OCI-LY7 (cell line): ENCODE measurements at regions not wholly inside any gene's neighbourhood (a gene's known extent, or its start where the extent isn't known, plus 50 kb on each side); places are given as distances from the start of the nearest gene placed in this dataset.

Source experiments
- BruUV-seq: library from RNA; stranded (reverse); fragments of 400-500 nt; replicated peaks from 2 replicates; lab custom pipeline; 2021; lab: Mats Ljungman, UMichigan
- CTCF ChIA-PET: fragments of 300-600 bp; sonication (Branson Sonifier 250); formaldehyde crosslinking; loops from one replicate; lab custom pipeline; 2022; ENCODE audit warnings: antibody characterized with exemption; ENCODE audit not compliant: unreplicated experiment; lab: Charles Lee
- POLR2A ChIA-PET: fragments of 300-600 bp; sonication (Branson Sonifier 250); formaldehyde crosslinking; loops from one replicate; lab custom pipeline; 2022; ENCODE audit warnings: antibody characterized with exemption; lab: Charles Lee
- DNase-seq: peaks from one replicate; pipeline ENCODE4 v3.0.0-alpha.2; 2015; ENCODE audit warnings: low spot score
- H2AFZ ChIP-seq: fragments of 200-600 bp; sonication (generic), shearing (Covaris generic); 2 replicates; pipeline ENCODE4 v1.6.1; 2014; ENCODE audit warnings: mild to moderate bottlenecking, antibody characterized with exemption, low read length, moderate library complexity
- H3K27ac ChIP-seq: fragments of 200-600 bp; sonication (generic); 2 replicates; pipeline ENCODE4 v1.5.1; 2014; ENCODE audit warnings: mixed run types, low read depth, mild to moderate bottlenecking, moderate library complexity, low read length, inconsistent platforms; ENCODE audit not compliant: poor library complexity, severe bottlenecking
- H3K36me3 ChIP-seq: fragments of 200-600 bp; sonication (generic); 2 replicates; pipeline ENCODE4 v1.6.1; 2014; ENCODE audit warnings: mild to moderate bottlenecking, antibody characterized with exemption, low read length, moderate library complexity, mixed read lengths; ENCODE audit not compliant: insufficient read depth
- H3K4me1 ChIP-seq: fragments of 200-600 bp; sonication (generic); 2 replicates; pipeline ENCODE4 v1.5.1; 2014; ENCODE audit warnings: mild to moderate bottlenecking, low read length; ENCODE audit not compliant: insufficient read depth, poor library complexity, severe bottlenecking
- H3K4me2 ChIP-seq: fragments of 200-600 bp; sonication (generic); 2 replicates; pipeline ENCODE4 v1.6.1; 2014; ENCODE audit warnings: mild to moderate bottlenecking, low read length
- H3K4me3 ChIP-seq: fragments of 200-600 bp; sonication (generic); 2 replicates; pipeline ENCODE4 v1.5.1; 2014; ENCODE audit warnings: mild to moderate bottlenecking, low read depth, low read length; ENCODE audit not compliant: poor library complexity, severe bottlenecking
- H3K79me2 ChIP-seq: fragments of 200-600 bp; sonication (generic); 2 replicates; pipeline ENCODE4 v1.6.1; 2016; ENCODE audit warnings: low read depth, mild to moderate bottlenecking, low read length, moderate library complexity, mixed read lengths; ENCODE audit not compliant: insufficient read depth
- H3K9me2 ChIP-seq: fragments of 200-600 bp; sonication (generic); 2 replicates; pipeline ENCODE4 v1.6.1; 2016; ENCODE audit warnings: mild to moderate bottlenecking, low read length, mixed read lengths; ENCODE audit not compliant: insufficient read depth
- H3K9me3 ChIP-seq: fragments of 200-600 bp; sonication (generic); 2 replicates; pipeline ENCODE4 v1.6.1; 2014; ENCODE audit warnings: mild to moderate bottlenecking, mixed run types, low read length, mixed read lengths
- H4K20me1 ChIP-seq: fragments of 200-600 bp; sonication (generic); 2 replicates; pipeline ENCODE4 v1.6.1; 2014; ENCODE audit warnings: mild to moderate bottlenecking, antibody characterized with exemption, low read length, moderate library complexity, mixed read lengths; ENCODE audit not compliant: insufficient read depth
- CTCF ChIP-seq: fragments of 200-600 bp; sonication (generic); conservative IDR thresholded peaks from 2 replicates; pipeline ENCODE4 v1.5.1; 2014; ENCODE audit warnings: mild to moderate bottlenecking, antibody characterized with exemption, low read length, moderate library complexity, mixed read lengths
- EZH2phosphoT487 ChIP-seq: fragments of 200-600 bp; sonication (generic); IDR thresholded peaks from 2 replicates; pipeline ENCODE4 v1.6.1; 2018; ENCODE audit warnings: low read depth, borderline replicate concordance, mild to moderate bottlenecking, mixed run types, antibody characterized with exemption, low read length, moderate library complexity, mixed read lengths
- intact Hi-C: fragments of 100-400 bp; cut with micrococcal nuclease; formaldehyde crosslinking; loops from one replicate; pipeline ENCODE4 v1.10.0; 2022; ENCODE audit not compliant: unreplicated experiment

DNA sequence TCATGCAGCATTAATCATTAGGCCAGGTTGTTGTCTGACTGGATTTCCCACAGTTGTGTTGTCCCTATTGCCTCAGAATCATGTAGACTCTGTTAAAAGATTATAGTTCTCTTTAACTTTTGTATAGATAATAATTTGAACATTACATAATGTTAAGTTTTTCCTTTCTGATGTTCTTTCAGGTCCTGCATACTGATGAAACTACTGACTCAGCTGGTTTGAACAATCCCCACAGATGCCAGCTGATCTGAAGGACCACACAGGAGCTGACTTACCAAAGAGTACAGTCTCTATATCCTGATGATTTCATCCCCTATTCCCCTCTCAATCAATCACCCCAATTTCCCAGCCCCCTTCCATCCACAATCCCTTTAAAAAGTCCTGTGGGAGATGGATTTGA, 341.2 kb upstream of the MGAT4C start:
- no peak overlapping the region for H3K4me2 ChIP-seq
- H3K9me3 ChIP-seq = no peaks in the 10 kb centered on the region
- BruUV-seq = no TSS peak
- H3K36me3 ChIP-seq = no peaks in the 10 kb centered on the region
- no peaks in the 10 kb centered on the region for H3K79me2 ChIP-seq
- H4K20me1 ChIP-seq = no peaks in the 10 kb centered on the region
- no peak for DNase-seq
- ChIA-PET POLR2A (no interaction called here), CTCF (no interaction called here)
- H2AFZ ChIP-seq = no peak overlapping the region
- H3K27ac ChIP-seq = no peak overlapping the region
- no peaks in the 10 kb centered on the region for H3K9me2 ChIP-seq
- no peak overlapping the region for H3K4me3 ChIP-seq
- TF ChIP-seq EZH2phosphoT487 (no peak), CTCF (no peak)
- intact Hi-C loops = no loop called here
- no peaks in the 10 kb centered on the region for H3K4me1 ChIP-seq

DNA sequence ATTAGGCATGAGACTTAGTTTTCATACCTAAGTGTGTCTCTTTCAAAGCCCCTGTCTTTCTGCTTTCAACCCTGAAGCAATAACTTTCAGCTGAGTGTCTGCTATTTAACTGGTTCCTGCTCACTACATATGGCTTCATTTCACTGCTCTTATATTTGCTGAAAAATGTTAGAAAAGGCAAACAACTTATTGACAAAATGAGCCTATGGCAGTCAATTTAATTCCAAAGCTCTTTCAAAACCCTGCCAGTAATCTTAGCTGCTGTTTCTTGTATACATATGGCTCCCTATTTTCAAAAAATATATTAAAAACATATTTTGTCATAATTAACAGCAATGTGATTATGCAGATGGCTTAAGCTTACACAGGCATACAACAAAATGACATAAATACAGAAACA, 334.1 kb upstream of the MGAT4C start:
- intact Hi-C loops = no loop called here
- H3K9me3 ChIP-seq = no peaks in the 10 kb centered on the region
- no peaks in the 10 kb centered on the region for H4K20me1 ChIP-seq
- H3K4me1 ChIP-seq = no peaks in the 10 kb centered on the region
- ChIA-PET CTCF (no interaction called here), POLR2A (interaction anchor here (0.7 kb wide), 1 partner anchor 21 kb away, joined by 3 read pairs; no protein-coding TSS in a partner anchor)
- H3K4me3 ChIP-seq = no peak overlapping the region
- no peak overlapping the region for H3K4me2 ChIP-seq
- no TSS peak for BruUV-seq
- H3K36me3 ChIP-seq = no peaks in the 10 kb centered on the region
- H3K27ac ChIP-seq = no peak overlapping the region
- TF ChIP-seq EZH2phosphoT487 = no peak
- no peak for TF ChIP-seq CTCF
- H3K9me2 ChIP-seq = no peaks in the 10 kb centered on the region
- H3K79me2 ChIP-seq = no peaks in the 10 kb centered on the region
- no peak for DNase-seq
- no peak overlapping the region for H2AFZ ChIP-seq

- DNase-seq = no peak
- Histone ChIP-seq H2AFZ (no peak overlapping the region), H3K9me2 (no peaks in the 10 kb centered on the region), H3K4me3 (no peak overlapping the region), H3K4me2 (no peak overlapping the region), H4K20me1 (no peaks in the 10 kb centered on the region), H3K36me3 (no peaks in the 10 kb centered on the region), H3K4me1 (no peaks in the 10 kb centered on the region), H3K79me2 (no peaks in the 10 kb centered on the region), H3K9me3 (no peaks in the 10 kb centered on the region), H3K27ac (no peak overlapping the region)
- TF ChIP-seq CTCF (no peak), EZH2phosphoT487 (no peak)
- CTCF ChIA-PET = no interaction called here
- intact Hi-C loops = no loop called here
- BruUV-seq = no TSS peak
- POLR2A ChIA-PET = interaction anchor here (0.6 kb wide), 1 partner anchor 59 kb away, joined by 3 read pairs; no protein-coding TSS in a partner anchor
Observed at GRCh38 chr12:86574143-86574542, 318.0 kb upstream of the MGAT4C start.
